GM21360 (cell line): ENCODE measurements at regions not wholly inside any gene's neighbourhood (a gene's known extent, or its start where the extent isn't known, plus 50 kb on each side); places are given as distances from the start of the nearest gene placed in this dataset.
A peak's percentile ranks its signal among the peaks of the same experiment; 100 is the strongest.

Source experiments
- ATAC-seq: cut with Tn5 transposase; IDR thresholded peaks from one replicate; pipeline ENCODE4 v1.9.1; 2021; ENCODE audit warnings: mild to moderate bottlenecking, moderate library complexity; ENCODE audit not compliant: unreplicated experiment

DNA sequence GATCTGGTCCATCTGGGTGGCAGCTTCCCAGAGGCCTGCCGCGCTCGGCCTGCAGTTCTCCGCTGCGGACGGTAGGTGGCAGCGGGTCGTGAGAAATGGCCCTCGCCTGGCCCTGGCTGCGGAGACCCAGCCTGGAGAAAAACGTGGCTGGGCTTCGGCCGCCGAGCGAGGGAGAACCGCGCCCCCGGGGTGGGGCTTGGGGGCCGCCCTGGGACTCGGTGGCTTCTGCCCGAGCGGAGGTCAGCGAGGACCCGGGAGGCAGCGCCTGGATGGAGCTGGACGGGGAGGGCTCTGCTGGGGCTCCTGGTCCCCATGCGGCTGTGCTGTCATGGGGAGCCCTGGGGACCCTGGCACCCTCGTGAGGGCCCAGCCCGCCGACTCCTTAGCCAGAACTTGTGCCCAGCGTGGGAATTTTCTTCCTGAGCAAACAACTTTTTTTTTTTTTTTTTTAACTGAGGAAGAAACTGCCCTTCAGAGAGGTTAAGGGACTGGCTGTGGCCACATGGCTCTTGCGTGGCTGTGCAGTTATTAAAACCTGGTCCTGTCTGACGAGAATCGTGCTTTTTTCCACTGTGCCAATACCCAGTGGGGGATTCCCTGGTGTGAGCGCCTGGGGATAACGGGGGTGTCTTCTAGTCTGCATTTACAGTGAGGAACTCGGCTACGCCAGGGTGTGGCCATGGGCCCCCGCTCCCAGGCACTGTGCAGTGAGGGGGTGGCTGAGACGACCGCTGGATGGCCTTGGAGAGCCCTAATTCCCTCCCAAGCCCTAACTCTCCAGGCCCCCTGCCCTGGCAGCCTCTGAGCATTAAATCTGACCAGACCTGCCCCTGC is 535.6 kb downstream of the INSC start:
- peak; percentile 98 for ATAC-seq

GRCh38 chr11:15651033-15651432 is 536.3 kb downstream of the INSC start:
- no peak for ATAC-seq

- ATAC-seq, result no peak
These were observed 537.1 kb downstream of the INSC start for GRCh38 chr11:15651816-15652215.

DNA sequence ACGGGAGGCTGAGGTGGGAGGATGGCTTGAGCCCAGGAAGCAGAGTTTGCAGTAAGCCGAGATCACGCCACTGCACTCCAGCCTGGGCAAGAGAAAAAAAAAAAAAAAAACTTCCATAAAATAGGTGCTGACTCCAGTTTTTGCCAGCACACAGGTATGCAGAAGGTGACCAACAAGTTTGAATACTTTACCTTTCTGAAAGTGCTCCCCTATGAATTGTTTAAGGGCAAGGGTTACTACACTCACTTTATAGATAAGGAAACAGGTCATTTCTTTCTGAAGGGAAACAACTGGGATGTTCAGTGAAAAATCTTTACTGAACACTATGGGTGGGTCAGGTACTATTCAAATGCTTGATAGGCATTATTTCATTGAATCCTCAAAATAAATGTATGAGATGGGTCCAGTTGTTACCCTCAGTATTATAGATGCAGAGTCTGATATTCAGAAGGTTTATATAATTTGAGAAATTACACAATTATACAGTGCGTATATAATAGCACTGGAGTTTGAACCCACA is 538.5 kb downstream of the INSC start:
- no peak for ATAC-seq

DNA sequence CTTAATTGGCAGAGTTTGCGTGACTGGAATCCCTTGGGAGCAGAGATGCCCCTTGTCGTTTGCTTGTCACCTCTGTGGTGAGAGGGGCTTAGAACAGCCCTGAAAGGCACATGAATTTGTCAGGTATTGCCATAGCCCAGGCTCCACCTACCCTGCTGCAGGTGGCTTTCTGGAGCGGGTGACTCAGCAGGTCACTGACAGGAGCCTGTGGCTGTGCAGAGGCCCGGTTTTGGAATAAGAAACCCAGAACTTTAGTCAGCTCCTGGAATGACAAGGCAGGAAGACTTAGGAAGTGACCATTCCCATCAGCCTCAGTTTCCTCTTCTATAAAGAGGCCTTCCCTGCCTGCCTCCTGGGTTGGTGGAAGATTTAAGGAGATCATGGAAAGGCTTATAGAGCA is 539.7 kb downstream of the INSC start:
- no peak for ATAC-seq

GRCh38 chr11:15655552-15655951 is 540.8 kb downstream of the INSC start:
- no peak for ATAC-seq

DNA sequence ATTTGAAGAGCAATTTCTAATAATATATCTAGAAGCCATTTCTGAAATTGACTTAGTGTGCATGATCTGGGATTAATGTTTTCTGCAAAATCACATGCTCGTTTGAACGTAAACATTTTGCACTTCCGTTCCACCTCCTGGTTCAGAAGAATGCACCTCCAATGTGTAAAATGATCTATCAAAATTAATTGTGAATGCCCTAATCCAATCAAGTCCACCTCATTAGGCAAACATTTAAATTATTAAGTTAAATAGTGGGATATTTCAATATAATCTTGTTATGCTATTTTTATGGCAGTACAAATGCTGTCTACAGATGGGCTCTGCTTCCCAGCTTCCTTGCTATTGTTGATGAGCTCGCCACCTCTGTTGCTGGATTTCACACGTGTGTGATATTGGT is 542.5 kb downstream of the INSC start:
- ATAC-seq, result no peak

DNA sequence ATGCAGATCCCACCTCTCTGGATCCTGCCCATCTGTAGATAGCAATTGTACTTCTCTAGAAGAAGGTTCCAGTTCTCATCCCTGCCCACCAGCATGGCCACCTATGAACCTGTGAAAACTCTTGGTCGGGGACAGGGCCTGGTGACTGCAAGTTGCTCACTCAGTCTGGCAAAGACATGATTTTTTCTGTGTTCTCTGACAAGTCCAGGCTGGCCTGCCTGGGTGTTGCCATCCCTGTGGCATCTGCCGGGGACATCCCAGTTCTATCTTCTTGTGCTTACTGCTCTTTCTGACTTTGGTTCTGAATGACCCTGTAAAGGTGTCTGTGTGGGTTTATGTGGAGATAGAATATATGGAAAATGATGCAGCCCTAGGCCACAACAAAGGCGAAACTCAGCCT is 545.8 kb downstream of the INSC start:
- no peak for ATAC-seq

GRCh38 chr11:15662285-15662684 is 547.6 kb downstream of the INSC start:
- no peak for ATAC-seq

- ATAC-seq, result no peak
These were observed 549.1 kb downstream of the INSC start for GRCh38 chr11:15663777-15664218.

- no peak for ATAC-seq
These were observed 550.7 kb downstream of the INSC start for GRCh38 chr11:15665368-15665871.

- ATAC-seq, result no peak
These were observed 552.5 kb downstream of the INSC start for GRCh38 chr11:15667127-15667725.

DNA sequence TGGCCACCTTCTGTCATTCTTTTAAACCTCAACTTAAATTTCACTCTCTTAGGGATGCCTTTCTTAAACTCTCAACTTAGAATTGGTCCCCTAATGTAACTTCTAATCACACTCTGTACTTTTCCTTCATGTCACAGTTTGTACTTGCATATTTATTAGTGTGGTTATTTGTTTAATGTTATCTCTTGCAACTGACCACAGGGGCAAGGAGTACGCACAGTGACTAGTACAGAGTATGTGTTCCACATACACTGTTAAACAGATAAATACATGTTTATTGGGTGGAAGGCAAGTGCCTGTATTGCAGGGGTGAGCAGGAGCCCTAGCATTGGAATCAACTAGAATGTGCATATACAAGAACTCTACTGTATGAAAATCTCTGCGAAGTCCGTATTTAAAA is 554.0 kb downstream of the INSC start:
- ATAC-seq, result no peak

DNA sequence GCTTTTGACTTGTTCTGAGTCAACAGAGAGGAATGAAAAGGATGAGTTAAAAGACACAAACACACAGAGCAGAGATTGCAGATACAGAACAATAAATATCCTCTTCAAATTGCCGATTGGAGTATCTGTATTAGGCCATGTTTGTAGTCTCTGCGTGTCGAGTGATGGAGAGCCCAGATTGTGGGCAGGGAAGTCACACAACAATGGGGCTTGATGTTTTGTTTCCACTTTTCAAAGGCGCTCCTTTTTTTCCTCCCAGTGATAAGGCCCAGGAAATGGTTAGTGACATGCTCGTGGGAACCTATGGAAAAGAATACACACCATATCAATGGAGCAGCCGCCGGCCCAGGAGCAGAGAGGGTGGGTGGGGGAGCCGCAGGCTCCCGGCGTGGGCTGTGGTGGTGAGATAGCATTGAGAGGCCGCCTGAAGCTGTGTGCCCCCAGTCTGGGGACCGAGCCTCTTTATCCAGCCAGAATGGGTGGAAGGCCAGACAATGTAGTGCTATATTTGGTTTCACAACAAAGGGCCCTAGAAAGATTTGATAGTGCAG is 555.9 kb downstream of the INSC start:
- no peak for ATAC-seq

DNA sequence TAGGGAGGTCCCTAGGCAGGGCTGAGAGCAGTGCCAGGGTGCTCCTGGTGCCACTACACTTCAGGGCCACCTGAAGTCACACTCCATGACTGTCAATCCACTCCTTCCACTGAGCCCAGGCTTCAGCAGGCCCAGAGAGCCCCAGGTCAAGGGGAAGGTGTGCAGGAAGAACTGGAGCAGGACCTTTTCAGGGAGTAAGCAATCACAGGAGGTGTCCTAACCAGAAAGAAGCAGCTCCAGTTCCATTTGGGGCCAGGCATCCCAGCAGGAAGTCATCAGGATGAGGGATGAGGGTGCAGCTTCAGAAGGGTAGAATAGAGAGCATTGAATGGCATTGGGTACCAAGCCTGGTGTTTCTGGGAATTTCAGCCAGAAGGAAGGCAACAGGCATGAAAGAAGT is 556.5 kb downstream of the INSC start:
- ATAC-seq, result no peak

DNA sequence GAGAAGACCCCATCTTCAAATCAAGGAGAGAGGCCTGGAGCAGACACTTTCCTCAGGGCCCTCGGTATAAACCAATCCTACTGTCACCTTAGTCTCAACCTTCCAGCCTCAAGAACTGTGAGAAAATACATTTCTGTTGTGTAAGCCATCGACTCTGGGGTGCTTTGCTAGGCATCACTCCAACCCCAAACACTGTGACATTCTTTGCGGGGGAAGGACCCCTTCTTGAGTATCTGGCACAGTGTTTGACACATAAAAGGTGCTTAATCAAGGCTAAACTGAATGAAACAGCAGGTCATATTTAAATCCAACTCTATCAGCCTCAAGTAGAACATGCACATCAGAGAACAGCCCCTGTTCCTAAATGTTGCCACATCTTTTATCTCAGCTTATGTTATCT is 558.1 kb downstream of the INSC start:
- ATAC-seq, result no peak

- no peak for ATAC-seq
These were observed 558.7 kb downstream of the INSC start for GRCh38 chr11:15673408-15673831.

- no peak for ATAC-seq
These were observed 560.0 kb downstream of the INSC start for GRCh38 chr11:15674756-15675155.

GRCh38 chr11:15675683-15676082 is 561.0 kb downstream of the INSC start:
- no peak for ATAC-seq

DNA sequence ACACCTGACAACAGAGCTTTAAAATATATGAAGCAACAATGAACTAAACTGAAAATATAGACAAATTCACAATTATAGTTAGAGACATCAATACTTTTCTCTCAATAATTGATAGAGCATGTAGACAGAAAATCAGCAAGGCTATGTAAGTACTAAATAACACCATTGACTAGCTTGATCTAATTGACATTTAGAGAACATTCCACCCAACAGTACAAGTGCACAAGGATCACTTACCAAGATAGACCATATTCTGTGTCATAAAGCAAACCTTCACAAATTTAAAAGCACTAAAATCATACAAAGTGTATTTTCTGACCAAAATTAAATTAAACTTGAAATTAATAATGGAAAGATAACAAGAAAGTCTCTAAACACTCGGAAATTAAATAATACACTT is 562.5 kb downstream of the INSC start:
- ATAC-seq, result no peak

DNA sequence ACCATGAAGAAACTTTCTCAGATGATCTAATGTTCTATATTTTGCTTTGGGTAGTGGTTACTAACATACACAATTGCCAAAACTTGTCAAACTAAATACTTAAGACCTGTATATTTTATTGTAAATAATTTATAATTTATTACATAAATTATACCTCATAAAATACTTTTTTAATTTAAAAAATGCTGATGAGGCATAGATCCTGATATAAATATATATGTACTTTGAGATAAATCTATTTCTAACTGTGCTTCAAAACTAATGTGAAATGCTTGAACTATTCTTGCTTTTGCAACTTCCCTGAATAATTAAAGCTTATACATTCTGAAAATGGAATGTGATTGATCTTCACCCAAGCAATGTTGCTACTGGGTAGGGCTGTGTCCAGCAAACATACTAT is 568.8 kb downstream of the INSC start:
- no peak for ATAC-seq

- ATAC-seq, result no peak
These were observed 570.6 kb downstream of the INSC start for GRCh38 chr11:15685306-15685705.
